Activated CD4-positive, alpha-beta T cell treated with anti-CD3 and anti-CD28 coated beads for 48 hours (primary cell): ENCODE measurements at regions not wholly inside any gene's neighbourhood (a gene's known extent, or its start where the extent isn't known, plus 50 kb on each side); places are given as distances from the start of the nearest gene placed in this dataset.
"Not testable (repeated sequence)": the region's sequence is repeated elsewhere in the genome, so short reads cannot be mapped to it uniquely, and the experiment has no call there.

Experiments used
- DNase-seq: peaks from one replicate; pipeline ENCODE4 v3.0.0-alpha.2; 2020

DNA sequence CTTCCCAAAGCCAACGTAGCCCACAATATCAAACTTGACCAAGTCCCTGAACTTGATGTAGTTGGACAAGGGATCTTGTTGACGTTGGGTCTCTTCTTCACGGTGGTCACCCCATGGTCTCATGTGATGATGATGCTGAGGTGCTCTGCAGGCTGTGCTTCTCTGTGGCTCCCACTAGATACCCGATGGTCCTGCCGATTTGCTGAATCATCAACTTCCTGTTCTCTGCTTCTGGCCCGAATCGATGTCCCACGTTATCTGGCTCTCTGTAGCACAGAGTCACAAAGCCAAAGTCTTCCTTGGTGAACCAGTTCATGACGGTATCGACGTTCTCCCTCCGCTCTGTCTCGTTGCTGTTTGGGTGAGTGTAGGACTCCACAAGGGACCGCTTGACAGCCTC is 201.0 kb downstream of the ADRA2C start:
- not testable (repeated sequence) for DNase-seq

GRCh38 chr4:3972626-3973025 is 206.4 kb downstream of the ADRA2C start:
- not testable (repeated sequence) for DNase-seq

GRCh38 chr4:3973581-3974200 is 207.5 kb downstream of the ADRA2C start:
- DNase-seq: not testable (repeated sequence)

DNA sequence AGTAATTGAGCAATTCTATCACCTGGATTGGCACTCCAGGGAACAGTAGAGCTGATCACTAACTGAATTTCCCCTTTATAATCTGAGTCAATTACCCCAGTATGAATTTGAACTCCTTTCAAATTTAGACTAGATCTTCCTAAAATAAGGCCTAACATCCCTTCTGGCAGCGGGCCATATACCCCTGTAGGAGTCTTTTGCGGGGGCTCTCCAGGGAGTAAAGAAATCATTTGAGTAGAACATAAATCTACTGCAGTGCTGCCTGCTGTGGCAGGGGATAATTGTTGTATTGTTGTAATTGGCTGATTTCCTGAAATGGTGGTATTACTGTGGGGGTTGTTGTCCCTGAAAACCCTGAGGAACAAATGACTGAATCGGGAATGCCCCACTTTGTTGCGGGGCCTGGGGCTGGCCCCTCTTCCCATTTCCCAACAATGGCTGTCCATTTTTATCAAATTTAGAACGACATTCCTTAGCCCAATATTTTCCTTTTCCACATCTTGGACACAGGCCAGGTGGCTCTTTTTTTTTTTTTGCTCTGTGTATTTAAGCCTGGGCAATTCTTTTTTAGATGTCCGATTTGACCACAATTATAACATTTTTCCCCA is 217.4 kb downstream of the ADRA2C start:
- DNase-seq: not testable (repeated sequence)

DNA sequence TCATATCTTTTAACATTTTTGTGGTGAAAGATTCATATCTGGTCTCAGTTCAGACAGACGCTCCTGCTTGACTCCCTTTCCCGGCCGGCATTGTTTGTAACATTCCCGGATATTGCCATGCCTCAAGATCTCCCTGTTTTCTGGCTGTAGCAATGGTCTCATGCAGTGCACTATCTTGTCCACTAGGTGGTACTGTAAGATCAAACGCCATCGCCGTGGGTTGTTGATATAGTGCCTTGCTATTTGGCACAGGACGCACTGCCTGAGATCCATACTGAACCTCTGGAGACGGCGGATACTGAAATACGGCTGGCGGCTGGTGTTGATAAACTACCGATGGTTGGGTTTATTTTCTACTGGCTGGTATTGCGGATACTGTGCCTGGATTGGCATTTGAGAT is 218.6 kb downstream of the ADRA2C start:
- not testable (repeated sequence) for DNase-seq

DNA sequence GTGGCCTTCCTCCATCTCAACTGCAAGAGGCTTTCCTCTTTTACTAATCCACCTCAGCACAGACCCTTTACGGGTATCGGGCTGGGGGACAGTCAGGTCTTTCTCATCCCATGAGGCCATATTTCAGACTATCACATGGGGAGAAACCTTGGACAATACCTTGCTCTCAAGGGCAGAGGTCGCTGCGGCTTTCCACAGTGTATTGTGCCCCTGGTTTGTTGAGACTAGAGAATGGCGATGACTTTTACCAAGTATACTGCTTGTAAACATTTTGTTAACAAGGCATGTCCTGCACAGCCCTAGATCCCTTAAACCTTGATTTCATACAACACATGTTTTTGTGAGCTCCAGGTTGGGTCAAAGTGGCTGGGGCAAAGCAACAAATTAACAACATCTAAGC is 220.2 kb downstream of the ADRA2C start:
- not testable (repeated sequence) for DNase-seq

GRCh38 chr4:3997386-3997785 is 229.3 kb downstream of the OTOP1 start:
- not testable (repeated sequence) for DNase-seq

GRCh38 chr4:4004036-4004435 is 222.7 kb downstream of the OTOP1 start:
- not testable (repeated sequence) for DNase-seq

DNA sequence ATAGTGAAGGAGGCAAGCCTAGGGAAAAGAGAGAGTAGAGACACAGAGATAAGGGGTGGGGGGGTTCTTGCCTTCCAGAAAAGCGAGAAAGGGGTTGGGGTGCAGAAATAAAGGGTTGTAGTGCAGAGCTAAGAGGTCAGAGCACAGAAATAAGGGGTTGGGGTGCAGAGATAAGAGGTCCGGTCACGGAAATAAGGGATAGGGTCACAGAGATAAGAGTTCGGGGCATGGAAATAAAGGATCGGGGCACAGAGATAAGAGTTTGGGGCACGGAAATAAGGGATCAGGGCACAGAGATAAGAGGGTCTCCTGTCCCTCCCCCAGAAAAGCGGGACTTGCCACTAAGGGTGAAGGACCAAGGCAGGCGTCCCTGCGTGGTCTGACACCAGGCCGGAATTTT is 222.0 kb downstream of the OTOP1 start:
- not testable (repeated sequence) for DNase-seq

DNA sequence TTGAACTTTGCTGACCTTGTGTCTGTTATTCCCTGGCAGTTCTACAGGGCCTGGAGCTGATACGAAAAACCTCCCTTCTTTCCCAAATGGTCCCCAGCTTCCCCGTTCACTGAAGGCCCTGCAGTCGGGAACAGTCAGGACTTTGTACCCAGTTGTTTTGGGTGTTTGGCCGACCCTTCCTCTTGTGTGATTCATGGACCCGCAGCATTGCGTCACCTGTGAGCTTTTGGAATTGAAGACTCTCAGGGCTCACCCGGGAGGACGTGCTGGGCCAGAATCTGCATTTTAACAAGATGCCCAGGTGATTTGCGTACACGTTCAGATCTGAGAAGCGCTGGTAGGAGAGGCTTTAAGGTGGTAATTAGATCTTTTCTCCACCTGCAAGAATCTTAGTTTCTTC is 220.4 kb downstream of the OTOP1 start:
- DNase-seq: not testable (repeated sequence)

DNA sequence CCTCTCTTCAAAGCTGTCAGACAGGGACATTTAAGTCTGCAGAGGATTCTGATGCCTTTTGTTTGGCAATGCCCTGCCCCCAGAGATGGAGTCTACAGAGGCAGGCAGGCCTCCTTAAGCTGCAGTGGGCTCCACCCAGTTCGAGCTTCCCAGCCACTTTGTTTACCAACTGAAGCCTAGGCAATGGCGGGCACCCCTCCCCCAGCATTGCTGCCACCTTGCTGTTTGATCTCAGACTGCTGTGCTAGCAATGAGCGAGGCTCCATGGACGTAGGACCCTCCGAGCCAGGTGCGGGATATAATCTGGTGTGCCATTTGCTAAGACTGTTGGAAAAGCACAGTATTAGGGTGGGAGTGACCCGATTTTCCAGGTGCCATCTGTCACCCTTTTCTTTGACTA is 207.7 kb downstream of the OTOP1 start:
- not testable (repeated sequence) for DNase-seq

DNA sequence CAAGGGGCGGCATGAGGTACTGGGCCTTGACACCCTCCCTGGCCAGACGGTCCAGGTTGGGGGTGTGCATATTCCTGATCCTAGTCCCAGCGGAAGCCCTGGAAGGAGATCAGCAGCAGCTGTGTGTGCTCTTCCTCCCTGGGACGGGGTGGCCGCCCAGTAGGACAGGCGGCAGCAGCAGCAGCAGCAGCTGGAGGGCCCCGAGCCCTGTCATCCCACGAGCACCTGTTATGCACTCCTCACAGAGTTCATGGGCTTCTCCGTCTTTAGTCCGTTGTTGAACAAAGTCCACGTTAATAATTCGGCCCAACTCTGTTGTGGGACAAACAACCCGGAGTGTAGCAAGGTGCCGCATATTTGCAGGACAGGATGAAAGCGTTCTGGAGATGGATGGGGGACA is 205.6 kb downstream of the OTOP1 start:
- not testable (repeated sequence) for DNase-seq

- peak; percentile 17 for DNase-seq
Measured at GRCh38 chr4:4026708-4027107, 200.0 kb downstream of the OTOP1 start.

GRCh38 chr4:4028752-4029151 is 198.0 kb downstream of the OTOP1 start:
- not testable (repeated sequence) for DNase-seq

DNA sequence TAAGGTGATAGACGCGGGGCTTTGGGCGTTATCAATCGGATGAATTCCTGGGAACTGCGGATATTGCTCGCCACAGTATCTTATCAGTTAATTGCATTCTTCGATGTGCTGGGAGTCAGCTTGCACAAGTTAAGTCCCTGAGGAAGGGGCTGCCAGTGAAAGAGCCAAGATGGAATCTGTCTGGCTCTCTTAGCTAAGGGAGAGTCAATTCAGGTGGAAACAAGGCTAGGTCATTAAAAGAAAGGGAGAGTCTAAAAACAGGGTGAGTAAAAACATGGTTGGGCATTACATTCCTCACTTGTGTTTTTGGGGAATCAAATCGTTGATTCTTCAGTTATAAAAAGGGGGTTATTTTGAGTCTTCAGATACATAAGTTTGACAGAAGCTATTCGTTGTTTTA is 196.2 kb downstream of the OTOP1 start:
- DNase-seq: not testable (repeated sequence)

- DNase-seq: not testable (repeated sequence)
Measured at GRCh38 chr4:4031446-4032135, 195.1 kb downstream of the OTOP1 start.

DNA sequence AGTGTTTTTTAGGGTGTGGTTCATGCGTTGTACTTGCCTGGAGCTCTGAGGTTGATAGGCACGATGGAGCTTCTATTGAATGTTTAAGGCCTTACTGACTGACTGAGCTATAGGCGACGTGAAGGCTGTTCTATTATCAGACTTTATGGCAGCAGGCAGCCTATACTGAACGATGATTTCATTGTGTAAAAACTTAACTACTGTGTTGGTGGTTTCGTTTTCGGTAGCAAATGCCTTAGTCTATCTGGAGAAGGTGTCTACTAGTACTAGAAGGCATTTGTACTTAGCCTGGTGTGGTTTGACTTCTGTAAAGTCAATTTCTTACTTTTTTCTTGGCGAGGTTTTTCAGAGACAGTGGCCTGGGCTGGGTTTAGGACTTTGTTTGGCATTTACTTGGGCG is 194.4 kb downstream of the OTOP1 start:
- not testable (repeated sequence) for DNase-seq

GRCh38 chr4:4032801-4033605 is 193.7 kb downstream of the OTOP1 start:
- DNase-seq: not testable (repeated sequence)

GRCh38 chr4:4037399-4038138 is 189.2 kb downstream of the OTOP1 start:
- not testable (repeated sequence) for DNase-seq

DNA sequence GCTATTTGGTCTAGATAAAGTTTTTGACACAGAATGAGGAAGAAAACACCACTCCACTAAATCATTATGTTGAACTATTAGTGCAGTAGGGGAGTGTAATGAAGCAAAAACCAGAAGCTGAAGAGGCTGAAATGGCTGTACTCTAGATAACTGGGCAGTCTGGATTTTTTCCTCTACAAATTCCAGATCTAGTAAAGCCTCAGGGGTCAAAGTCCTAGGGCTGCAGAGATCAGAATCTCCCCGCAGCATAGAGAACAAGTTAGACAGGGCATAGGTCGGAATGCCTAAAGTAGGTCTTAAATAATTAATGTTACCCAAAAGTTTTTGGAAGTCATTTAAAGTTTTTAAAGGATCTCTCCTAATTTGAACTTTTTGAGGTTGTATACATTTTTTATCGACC is 180.9 kb downstream of the OTOP1 start:
- not testable (repeated sequence) for DNase-seq

GRCh38 chr4:4046686-4047085 is 180.0 kb downstream of the OTOP1 start:
- DNase-seq: not testable (repeated sequence)

GRCh38 chr4:4047202-4047601 is 179.5 kb downstream of the OTOP1 start:
- not testable (repeated sequence) for DNase-seq
